ENCODE measurements at regions not wholly inside any gene's neighbourhood (a gene's known extent, or its start where the extent isn't known, plus 50 kb on each side); places are given as distances from the start of the nearest gene placed in this dataset.
"Not testable (repeated sequence)": the region's sequence is repeated elsewhere in the genome, so short reads cannot be mapped to it uniquely, and the experiment has no call there.

DNA sequence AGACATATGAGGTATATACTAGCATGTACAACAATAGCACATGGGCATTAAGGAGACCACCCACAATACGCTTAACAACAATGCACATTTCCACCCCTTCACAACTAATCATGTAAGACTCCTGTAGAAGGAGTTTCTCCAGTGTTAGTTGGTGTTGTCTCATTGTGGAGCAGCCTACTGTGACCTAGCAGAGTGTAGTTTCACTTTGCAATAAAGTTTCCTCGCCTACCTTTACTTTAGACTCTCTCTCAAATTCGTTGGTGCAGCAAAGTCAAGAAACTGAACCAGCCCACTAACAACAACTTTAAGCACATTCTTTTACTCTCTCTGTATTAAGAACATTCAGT is 863.6 kb downstream of the FAM181B start:
- no peak for FAIRE-seq

DNA sequence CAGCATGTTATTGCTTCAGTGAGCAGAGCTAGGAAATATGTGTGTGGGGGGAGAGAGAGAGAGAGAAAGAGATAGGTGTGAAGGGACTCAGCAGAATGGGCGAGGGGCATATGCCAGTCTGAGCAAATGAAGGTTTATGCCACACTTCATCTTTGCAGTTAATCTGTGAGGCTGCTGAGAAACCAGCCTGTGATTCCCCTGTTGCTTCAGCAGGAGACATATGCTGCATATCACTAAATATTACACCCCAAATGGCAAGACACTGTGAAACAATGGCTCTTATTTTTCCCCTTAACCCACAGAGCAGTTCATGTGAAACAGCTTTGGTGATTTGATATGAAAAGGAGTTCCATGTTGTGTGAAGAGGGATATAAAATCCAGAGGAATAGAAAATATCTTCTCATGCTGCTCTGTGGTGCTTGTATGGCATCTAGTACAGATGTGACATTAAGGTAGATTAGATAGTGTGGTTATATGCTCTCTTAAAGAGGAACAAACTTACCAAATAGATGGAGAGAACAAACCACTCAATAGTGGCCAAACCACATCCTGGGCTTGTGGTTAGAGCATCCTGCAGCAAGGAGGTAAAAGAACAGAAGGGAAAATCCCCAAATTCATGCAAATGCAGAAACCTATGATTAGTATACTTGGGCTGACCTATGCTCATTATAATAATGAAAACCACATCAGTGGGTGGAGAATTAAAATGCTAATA is 864.2 kb downstream of the FAM181B start:
- no peak for FAIRE-seq

DNA sequence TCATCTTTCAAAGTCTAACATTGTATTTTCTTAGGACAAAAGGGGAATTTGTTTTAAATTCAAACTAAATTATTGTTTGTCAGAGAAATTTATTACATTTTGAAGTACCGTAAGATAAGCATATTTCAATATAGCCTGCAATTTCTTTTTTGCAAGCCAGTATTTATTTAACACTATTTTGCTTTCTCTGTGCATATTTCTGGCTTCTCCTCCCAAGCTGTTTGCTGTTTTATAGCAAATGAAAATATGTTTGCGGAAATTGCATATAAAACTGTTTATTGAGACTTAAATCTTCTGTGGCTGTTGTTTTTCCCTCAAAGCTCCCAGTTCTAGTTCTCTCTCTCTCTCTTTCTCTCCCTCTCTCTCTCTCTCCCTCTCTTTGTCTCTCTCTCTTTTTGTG is 866.8 kb downstream of the FAM181B start:
- no peak for FAIRE-seq

DNA sequence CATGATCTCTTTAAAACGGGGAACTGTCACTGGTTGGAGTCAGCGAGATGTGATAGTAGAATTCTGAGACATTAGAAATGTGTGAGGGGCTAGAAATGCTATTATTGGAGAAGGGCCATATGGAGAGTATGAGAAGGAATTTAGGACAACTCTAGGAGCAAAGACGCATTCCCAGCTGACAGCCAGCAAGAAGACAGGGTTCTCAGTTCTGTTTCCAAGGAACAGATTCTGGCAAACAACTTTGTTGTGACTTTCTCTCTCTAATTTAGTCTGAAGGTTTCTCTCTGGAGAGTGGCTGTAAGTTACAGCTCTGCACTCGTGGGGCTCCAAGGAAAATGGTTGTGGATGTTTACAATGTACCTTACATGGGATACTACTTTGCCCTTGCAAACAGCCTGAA is 876.3 kb downstream of the FAM181B start:
- no peak for FAIRE-seq

DNA sequence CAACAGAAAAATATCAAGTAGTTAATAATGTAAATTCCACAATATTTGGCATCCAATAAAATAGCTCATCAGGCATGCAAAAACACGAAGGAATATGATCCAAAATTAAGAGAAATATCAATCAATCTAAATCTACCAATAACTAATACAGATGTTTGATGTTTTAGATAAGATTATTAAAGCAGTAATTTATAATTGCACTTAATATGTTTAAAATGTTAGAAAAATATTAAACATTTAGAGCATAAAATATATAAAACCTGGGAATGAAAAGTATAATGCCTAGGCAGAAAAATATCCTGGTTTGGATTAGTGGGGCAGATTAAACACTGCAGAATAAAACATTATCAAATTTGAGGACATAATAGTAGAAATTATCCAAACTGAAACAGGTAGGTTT is 879.9 kb downstream of the FAM181B start:
- no peak for FAIRE-seq

DNA sequence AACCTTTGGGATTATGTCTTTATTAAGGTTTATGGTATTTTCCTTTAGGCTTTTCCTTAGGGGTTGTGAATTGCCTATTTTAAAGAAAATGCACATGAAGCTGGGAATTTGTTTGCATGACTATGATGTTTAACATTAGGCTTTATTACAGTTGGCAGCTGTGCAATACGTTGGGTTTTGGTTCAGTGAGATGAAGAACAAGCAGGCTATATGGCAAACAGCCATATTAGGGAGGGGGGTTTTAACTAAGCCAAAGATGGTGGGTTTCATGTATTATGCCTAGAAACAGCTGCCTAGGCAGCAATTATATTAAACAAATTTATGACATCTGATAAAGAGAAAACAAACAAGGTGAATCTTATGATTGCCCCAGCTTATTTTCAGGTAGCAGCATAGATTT is 880.8 kb downstream of the FAM181B start:
- FAIRE-seq = no peak

DNA sequence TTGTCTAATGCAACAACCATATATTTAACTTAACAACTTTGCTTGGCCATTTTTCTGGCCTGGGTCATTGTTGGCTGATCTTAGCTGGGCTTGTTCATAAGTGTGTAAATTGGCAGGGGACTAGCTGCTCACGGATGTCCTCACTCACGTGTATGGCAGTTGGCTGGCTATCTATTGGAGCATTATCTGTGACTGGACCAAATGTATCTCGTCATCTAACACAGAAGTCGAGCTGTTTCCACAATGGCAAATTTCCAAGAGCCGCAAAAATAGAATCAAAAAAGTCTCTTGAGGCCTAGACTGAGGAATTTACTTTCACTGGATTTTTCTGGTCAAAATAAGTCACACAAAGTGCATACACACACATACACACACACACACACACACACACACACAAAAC is 893.3 kb downstream of the FAM181B start:
- FAIRE-seq = no peak

DNA sequence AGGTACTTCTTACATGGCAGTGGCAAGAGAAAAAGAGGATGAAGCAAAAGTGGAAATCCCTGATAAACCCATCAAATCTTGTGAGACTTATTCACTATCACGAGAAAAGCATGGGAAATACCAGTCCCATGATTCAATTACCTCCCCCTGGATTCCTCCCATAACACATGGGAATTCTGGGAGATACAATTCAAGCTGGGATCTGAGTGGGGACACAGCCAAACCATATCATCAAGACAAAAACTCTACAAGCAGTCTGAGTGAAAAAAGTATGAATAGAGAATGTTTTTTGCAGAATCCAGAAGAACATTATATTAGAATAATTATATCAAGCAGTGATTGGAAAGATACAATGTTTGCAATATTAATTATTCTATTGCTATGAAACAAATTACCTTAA is 893.7 kb downstream of the FAM181B start:
- no peak for FAIRE-seq

DNA sequence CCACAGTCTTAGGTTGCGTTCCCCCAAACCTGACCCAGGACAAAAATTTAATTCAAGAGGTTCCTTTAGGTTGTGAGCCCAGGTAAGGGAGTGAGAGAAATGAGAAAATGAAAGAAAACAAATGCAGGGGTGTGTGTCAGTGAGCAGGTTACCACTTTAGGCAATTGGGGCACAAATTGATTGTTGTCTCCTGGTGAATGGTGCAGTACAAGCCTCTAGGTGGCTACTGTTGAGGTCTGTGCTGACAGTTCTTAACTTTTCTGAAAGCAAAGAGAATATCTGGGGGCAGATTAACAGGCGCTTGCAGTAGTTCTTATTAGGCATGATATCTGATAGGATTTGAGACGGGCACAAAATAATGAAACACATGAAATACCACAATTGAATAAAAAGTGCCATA is 894.6 kb downstream of the FAM181B start:
- no peak for FAIRE-seq

DNA sequence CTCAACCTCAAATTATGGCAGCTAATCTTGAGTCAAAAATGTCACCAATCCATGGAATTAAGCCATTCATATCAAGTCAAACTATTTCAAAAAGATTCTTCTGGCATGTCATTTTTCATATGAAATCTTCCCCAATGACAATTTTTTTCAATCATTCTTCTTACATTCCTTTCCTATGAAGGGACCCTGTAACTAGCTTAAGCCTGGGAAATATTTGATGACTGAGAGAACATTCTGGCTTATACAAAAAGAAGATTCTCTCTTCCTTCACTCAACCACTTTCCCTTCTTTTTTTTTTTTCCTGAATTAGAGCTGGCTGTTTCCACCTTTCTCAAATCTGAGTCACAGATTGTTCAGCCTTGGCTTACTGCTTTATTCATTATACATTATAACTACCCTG is 903.7 kb downstream of the FAM181B start:
- FAIRE-seq = no peak

DNA sequence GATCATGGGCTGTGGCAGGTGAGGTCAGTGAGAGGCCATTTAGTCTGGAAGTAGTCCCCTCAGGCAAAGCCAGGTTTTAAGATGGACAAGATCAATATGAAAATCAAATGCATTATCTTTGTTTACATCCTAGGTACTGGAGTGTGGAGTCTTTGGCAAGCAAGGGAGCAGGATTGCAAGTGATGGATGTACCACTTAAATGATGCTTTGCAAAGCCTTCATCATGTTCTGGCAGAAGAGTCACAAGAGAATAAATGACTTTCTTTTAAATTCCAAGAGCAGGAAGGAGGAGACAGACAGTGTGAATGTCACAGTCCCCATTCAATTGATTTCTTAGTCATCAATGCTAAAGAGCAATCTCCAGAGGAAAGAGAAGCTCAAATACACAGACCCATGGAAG is 908.3 kb downstream of the FAM181B start:
- FAIRE-seq = no peak

DNA sequence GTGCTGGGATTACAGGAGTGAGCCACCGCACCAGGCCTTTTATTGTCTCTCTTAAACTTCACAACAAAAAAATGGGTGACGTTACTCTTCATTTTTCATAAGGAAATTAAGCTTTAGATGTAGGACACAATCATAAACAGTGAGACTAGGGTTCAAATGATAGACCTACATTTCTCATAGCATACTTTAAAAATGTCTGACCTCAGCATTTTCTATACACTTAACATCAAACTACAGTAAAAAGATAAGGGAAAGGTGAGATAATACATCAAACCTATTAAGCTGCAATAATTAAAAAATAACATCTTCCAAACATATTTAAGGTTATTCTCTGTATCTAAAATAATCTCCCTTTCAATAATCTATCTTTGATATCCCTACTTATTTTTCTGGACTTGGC is 914.2 kb downstream of the FAM181B start:
- no peak for FAIRE-seq

DNA sequence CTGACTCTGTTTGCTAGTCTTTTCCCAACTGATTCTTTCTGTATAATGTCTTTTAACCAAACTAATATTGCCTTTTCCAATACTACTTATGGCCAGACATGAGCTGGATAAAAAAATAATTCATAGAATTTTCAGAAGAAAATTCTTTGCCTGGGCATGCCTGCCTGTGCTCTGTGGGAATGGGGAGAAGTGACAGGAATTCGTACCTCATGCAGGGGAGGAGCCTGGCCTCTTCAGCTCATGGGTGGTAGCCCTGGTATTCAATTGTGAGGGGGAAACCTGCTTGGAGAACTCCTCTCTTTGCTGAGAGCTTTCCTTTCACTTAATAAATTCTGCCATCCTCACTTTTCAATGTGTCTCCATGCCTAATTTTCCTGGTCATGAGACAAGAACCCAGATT is 928.8 kb downstream of the FAM181B start:
- FAIRE-seq = no peak

DNA sequence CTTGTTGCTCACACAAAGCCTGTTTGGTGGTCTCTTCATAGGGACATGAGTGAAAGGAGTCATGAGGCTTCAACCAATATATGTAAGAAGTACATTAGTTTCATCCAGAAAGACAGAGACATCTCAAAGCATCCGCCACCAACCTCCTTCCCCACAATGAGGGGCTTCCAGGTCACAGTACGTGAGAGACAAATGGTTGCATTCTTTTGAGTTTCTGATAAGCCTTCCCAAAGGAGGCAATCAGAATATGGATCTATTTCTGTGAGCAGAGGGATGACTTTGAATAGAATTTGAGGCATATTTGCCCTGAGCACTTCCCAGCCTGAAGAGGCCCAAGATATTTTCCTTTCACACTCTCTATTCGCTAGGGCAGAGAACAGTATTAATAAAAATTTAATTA is 931.1 kb downstream of the FAM181B start:
- FAIRE-seq = no peak

DNA sequence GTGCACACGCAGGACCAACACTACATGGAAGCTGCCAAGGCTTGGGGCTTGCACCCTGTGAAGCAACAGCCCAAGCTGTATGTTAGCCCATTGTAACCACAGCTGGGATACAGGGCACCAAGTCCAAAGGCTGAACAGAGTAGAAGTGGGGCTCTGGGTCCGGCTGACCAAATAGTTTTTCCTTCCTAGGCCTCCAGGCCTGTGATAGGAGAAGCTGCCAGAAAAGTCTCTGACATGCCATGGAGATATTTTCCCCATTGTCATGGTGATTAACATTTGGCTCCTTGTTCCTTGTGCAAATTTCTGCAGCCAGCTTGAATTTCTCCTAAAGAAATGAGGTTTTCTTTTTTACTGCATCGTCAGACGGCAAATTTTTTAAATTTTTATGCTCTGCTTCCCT is 941.2 kb downstream of the FAM181B start:
- no peak for FAIRE-seq

DNA sequence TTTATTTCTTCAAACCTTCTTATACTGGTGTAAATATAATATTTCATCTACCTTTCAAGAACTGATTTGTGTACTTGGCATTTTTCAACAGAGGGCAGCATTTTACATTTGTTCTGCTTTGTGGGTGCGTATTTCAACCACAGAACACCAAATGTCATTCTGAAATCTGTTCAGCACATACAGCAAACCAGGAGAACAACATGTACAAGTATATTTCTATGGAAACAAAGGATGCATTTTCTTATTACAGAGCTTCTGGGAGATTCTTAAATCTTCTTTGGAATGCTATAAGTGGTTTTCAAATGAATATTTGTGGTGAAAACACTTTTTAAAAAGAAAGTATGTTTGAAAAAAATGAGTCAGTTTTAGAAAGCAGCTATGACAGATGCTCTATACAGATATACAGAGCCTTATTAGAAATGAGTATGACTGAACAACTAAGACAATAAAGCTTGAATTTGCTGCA is 946.0 kb downstream of the FAM181B start:
- no peak for FAIRE-seq

DNA sequence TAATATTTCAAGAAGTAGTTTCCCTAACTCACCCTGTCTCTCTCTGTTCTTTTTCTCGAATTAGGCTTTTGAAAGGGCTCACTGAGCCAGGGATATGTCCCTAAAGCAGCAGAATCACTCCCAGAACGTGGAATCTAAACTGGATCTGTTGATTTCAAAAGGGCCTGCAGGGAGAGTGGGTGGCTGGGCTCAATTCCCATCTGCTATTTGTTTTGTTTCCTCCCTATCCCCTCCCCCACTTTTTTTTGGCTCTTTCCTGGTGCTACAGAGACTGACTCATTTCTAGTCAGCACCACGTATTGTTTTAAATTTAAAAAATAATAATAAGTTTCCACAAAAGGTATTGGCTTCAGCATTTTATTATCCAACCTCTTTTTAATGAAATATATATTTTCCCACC is 961.5 kb downstream of the FAM181B start:
- no peak for FAIRE-seq

DNA sequence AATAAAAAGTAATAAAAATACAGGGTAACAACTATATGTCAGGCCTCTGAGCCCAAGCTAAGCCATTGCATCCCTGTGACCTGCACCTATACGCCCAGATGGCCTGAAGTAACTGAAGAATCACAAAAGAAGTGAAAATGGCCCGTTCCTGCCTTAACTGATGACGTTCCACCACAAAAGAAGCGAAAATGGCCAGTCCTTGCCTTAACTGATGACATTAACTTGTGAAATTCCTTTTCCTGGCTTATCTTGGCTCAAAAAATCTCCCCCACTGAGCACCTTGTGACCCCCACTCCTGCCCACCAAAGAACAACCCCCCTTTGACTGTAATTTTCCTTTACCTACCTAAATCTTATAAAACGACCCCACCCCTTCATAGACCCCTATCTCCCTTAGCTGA is 963.8 kb downstream of the FAM181B start:
- not testable (repeated sequence) for FAIRE-seq

DNA sequence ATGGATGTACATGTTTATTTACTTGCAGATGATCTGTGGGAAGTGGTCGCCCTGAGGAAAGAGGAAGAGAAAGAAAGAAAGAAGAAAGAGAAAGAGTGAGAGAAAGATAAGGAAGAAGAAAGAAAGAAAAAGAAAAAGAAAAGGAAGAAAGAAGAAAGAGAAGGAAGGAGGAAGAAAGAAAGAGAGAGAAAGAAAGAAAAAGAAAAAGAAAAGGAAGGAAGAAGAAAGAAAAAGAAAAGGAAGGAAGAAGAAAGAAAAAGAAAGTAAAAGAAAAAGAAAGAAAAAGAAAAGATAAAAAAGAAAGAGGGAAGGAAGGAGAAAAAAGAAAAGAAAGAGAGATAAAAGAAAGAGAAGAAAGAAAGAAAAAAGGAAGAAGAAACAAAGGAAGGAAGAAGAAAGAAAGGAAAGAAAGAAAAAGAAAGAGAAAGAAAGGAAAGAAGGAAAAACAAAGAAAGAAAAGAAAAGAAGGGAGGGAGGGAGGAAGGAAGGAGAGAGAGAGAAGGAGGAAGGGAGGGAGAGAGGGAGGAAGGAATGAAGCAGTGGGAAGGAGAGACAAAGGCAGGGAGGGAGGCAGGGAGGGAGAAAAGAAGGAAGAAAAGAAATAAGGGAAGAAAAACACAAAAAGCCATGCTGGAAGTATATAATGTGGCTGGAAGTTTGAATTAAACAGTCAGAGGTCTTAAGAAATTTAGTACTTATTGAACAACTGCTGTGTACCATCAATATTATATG is 976.6 kb downstream of the FAM181B start:
- FAIRE-seq = no peak

DNA sequence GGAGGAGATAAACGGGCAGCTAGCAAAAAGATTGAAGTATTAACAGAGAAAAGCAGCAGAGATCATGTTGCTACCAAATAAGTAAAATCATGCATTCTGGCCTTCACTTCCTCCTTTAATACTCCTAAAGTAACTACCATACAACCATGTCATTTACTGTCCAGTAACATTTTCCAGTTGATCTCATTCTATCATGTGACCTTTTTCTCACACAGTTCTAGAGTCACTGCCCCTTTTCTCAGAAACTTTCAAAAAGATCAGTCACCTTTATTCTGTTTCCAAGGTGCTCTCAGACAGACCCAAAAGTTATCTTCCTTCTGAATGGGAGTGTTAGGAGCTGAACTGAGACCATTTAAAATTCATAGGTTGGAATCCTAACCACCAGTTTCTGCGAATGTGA is 984.4 kb downstream of the FAM181B start:
- FAIRE-seq = no peak

DNA sequence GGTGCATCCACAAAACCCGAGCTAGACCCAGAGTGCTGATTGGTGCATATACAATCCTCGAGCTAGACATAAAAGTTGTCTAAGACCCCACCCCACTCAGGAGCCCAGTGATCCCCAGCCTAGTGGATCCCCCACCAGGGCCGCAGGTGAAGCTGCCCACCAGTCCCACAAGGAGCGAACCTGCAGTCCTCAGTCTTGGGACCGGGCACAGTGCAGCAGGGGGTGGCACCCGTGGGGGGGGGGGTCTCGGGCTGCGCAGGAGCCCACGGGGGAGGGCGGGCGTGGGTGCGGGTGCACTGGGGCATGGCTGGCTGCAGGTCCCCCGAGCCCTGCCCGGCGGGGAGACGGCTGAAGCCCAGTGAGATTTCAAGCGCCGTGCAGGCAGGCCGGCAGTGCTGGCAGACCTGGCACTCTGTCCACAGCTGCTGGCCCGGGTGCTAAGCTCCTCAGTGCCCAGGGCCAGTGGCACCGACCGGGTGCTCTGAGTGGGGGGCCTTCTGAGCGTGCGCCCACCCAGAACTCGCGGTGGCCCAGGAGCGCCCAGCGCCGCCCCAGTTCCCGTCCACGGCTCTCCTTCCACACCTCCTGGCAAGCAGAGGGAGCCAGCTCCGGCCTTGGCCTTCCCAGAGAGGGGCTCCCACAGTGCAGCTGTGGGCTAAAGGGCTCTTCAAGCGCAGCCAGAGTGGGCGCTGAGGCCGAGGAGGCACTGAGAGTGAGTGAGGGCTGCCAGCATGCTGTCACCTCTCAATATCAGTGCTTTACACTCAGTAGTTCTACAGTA is 989.1 kb downstream of the FAM181B start:
- no peak for FAIRE-seq

DNA sequence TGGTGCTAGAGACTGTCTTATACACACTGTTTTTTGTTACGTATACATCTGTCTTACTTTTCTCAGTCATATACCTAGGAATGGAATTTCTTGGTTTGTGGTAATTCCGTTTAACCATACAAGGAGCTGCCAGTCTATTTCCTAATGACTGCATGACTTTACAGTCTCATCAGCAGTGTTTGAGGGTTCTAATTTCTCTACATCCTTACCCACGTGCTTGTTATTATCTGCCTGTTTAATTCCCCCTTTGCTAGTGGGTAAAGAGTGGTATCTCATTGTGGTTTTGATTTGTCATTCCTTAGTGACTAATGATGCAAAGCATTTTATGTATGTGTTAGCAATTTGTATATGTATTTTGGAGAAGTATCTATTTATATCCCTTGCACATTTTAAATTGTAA is 1008.0 kb downstream of the FAM181B start:
- FAIRE-seq = no peak

DNA sequence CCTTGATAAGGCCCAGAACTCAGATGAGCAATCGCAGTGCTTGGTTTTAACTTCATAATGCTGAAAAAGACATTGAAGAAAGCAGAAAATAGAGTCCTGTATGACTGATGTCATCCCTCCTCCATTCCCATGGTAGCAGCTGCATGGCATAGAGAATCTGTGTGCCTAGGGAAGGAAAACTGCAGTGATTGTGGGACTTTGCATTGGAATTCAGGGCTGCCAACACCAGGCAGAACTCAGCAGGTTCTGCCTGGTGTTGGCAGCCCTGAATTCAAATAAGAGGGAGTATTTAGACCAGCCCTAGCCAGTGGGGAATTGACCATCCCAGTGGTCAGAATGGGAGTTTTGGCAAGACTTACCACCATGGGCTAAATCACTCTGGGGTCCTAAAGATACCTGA is 1016.0 kb downstream of the FAM181B start:
- FAIRE-seq = no peak

DNA sequence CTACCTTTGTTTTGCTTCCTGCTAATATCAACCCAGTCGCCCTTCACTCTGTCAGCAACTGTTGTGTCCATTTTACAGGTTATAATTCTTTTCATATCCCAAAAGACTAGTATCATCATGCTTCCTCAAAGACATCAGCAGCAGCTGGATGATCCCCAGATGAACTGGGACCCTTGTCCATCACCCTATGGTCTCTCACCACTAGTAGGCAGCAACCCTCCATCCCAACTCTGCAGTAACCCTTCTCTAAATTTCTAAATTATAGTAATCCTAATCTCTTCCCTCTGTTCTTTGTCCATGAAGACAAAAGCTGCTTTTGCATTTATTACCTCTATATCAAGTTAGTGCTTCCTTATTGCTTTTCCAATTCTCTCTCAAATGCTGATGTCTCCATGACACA is 1025.8 kb downstream of the FAM181B start:
- no peak for FAIRE-seq

Data from TTC549 (cell line).